ENCODE measurements at regions not wholly inside any gene's neighbourhood (a gene's known extent, or its start where the extent isn't known, plus 50 kb on each side); places are given as distances from the start of the nearest gene placed in this dataset.
A peak's percentile ranks its signal among the peaks of the same experiment; 100 is the strongest.

- Histone ChIP-seq H3K27me3 (ENCODE audit: control insufficient read depth in 1 of 2, insufficient read depth in 2 of 2, low read length in 1 of 2) (no peaks in the 10 kb centered on the region), H3K4me1 (ENCODE audit: control insufficient read depth in 1 of 2, insufficient read depth in 2 of 2, low read length in 2 of 2) (peaks cover 17 to 35% of the 10 kb centered on the region in 2 donors), H3K9me3 (ENCODE audit: control insufficient read depth, low read length) (no peaks in the 10 kb centered on the region), H3K27ac (ENCODE audit: low read depth in 1 of 2, low read length in 2 of 2) (peak overlapping the region in 1 of 2 donors; percentile 11), H3K36me3 (ENCODE audit: control insufficient read depth in 1 of 2, insufficient read depth in 2 of 2, low read length in 1 of 2) (no peaks in the 10 kb centered on the region), H3K4me3 (ENCODE audit: low read length in 2 of 2) (no peak overlapping the region)
- intact Hi-C loops (cut with DNase I): no loop called here
- no peak for ATAC-seq (ENCODE audit: low FRiP score)
- DNase-seq: no peak
- 78 to 83% methylated on average over 4 of the region's 4 CpGs for WGBS, 2 donors
These were observed 197.3 kb upstream of the IL12A start for GRCh38 chr3:159791336-159791735.

DNA sequence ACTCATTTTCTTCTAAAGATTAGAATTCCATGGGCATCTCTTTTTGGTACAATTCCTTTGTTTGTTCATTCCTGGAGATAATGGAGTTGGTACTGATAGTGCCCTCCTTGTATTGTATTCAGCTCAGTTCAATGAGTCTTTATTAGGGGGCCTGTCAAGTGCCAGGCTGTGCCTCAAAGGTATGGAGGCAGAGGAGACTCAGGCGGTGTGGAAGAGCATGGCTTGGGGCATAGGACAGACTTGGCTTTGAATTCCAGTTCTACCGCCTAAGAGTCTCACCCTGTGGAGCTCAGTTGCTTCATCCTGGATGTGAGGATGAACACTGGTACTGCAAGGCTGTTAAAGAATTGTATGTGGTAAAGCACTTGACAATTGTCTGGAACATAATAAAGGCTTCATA, 196.6 kb upstream of the IL12A start:
- intact Hi-C loops (cut with DNase I): no loop called here
- WGBS, 2 donors: 81 to 86% methylated on average over 2 of the region's 2 CpGs
- H3K9me3 ChIP-seq (ENCODE audit: control insufficient read depth, low read length): no peaks in the 10 kb centered on the region
- DNase-seq: no peak
- no peaks in the 10 kb centered on the region for H3K36me3 ChIP-seq (ENCODE audit: control insufficient read depth in 1 of 2, insufficient read depth in 2 of 2, low read length in 1 of 2)
- peak overlapping the region in 1 of 2 donors; percentile 91 for H3K27ac ChIP-seq (ENCODE audit: low read depth in 1 of 2, low read length in 2 of 2)
- peaks cover 17 to 33% of the 10 kb centered on the region in 2 donors for H3K4me1 ChIP-seq (ENCODE audit: control insufficient read depth in 1 of 2, insufficient read depth in 2 of 2, low read length in 2 of 2)
- no peak overlapping the region for H3K4me3 ChIP-seq (ENCODE audit: low read length in 2 of 2)
- H3K27me3 ChIP-seq (ENCODE audit: control insufficient read depth in 1 of 2, insufficient read depth in 2 of 2, low read length in 1 of 2): no peaks in the 10 kb centered on the region
- no peak for ATAC-seq (ENCODE audit: low FRiP score)

DNA sequence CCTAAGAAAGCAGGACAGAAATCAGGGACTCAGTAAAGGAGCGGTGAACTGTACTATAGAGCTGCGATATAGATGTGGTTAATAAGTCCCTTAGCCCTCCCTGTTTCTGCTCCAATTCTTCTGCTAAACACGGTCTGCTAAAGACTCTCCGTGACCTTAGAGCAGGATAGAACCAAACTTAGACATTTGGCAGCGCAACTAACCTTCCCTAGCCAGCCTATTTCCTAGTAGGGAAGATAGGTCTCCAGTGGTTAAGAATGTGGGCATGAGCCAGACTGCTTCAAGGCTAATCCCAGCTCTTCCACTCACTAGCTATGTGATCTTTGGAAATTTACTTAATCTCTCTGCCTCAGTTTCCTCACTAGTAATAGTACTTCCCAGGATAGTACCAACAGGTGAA, 193.6 kb upstream of the IL12A start:
- Histone ChIP-seq H3K4me1 (ENCODE audit: control insufficient read depth in 1 of 2, insufficient read depth in 2 of 2, low read length in 2 of 2) (peaks cover 14 to 29% of the 10 kb centered on the region in 2 donors), H3K4me3 (ENCODE audit: low read length in 2 of 2) (no peak overlapping the region), H3K9me3 (ENCODE audit: control insufficient read depth, low read length) (no peaks in the 10 kb centered on the region), H3K36me3 (ENCODE audit: control insufficient read depth in 1 of 2, insufficient read depth in 2 of 2, low read length in 1 of 2) (no peaks in the 10 kb centered on the region), H3K27me3 (ENCODE audit: control insufficient read depth in 1 of 2, insufficient read depth in 2 of 2, low read length in 1 of 2) (no peaks in the 10 kb centered on the region), H3K27ac (ENCODE audit: low read depth in 1 of 2, low read length in 2 of 2) (peak overlapping the region; percentile 92 to 96)
- DNase-seq: no peak
- ATAC-seq (ENCODE audit: low FRiP score): peak; percentile 79
- 12 to 15% methylated on average over 5 of the region's 5 CpGs for WGBS, 2 donors
- intact Hi-C loops (cut with DNase I): loop anchor here in 1 of 2 donors (2.0 kb wide), 1 partner anchor 16 kb away; no protein-coding TSS in a partner anchor

DNA sequence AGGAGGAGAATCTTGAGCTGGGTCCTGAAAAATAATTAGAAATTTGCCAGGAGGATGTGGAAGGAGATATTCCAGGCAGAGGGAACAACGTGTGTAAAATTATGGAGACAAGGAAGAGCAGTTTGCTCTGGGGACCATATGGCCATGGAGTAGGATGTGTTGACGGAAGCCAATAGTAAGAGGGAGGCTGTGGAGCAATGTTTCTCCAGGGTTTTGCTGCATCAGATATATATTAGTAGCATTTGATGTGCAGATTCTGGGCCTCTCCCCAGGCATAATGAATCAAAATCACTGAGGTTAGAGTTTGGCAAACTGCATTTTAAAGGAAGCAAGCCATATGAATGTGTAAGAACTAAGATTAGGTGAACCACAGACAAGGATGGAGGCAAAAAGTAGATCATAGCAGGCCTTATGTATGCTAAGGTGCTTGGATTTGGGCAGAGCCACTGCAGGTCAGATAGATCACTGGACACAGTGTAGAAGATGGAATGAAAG, 192.9 kb upstream of the IL12A start:
- no peak for DNase-seq
- WGBS, 2 donors: 61 to 72% methylated on average over 2 of the region's 2 CpGs
- H3K4me1 ChIP-seq (ENCODE audit: control insufficient read depth in 1 of 2, insufficient read depth in 2 of 2, low read length in 2 of 2): peaks cover 14 to 29% of the 10 kb centered on the region in 2 donors
- peak; percentile 4 for ATAC-seq (ENCODE audit: low FRiP score)
- H3K36me3 ChIP-seq (ENCODE audit: control insufficient read depth in 1 of 2, insufficient read depth in 2 of 2, low read length in 1 of 2): no peaks in the 10 kb centered on the region
- peak overlapping the region; percentile 96 to 99 for H3K27ac ChIP-seq (ENCODE audit: low read depth in 1 of 2, low read length in 2 of 2)
- intact Hi-C loops (cut with DNase I): loop anchor here (2.0 kb wide), 2 partner anchors 17 to 31 kb away; no protein-coding TSS in a partner anchor
- H3K27me3 ChIP-seq (ENCODE audit: control insufficient read depth in 1 of 2, insufficient read depth in 2 of 2, low read length in 1 of 2): no peaks in the 10 kb centered on the region
- no peak overlapping the region for H3K4me3 ChIP-seq (ENCODE audit: low read length in 2 of 2)
- H3K9me3 ChIP-seq (ENCODE audit: control insufficient read depth, low read length): no peaks in the 10 kb centered on the region

DNA sequence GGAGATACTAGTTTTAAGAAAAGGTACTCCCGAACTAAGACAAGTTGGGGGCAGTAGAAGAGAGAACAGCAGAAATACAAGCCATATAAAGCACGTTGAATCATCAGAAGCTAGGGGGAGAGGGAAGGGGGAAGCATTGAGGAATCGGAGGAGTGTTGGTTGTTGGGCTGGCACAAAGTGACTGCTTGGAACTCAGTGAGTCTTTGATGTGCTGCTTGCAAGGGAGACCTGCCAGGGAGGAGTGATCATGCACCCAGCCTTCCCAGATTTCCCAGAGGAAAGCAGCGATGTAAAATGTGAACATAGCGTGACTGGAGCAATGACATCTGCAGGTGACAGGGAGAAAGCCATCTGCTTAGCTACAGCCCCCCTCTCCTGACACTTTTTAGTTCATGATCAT, 192.4 kb upstream of the IL12A start:
- H3K27ac ChIP-seq (ENCODE audit: low read depth in 1 of 2, low read length in 2 of 2): peak overlapping the region; percentile 96 to 99
- ATAC-seq (ENCODE audit: low FRiP score): peak; percentile 73

GRCh38 chr3:159796744-159797143, 191.9 kb upstream of the IL12A start:
- no peaks in the 10 kb centered on the region for H3K9me3 ChIP-seq (ENCODE audit: control insufficient read depth, low read length)
- no peaks in the 10 kb centered on the region for H3K27me3 ChIP-seq (ENCODE audit: control insufficient read depth in 1 of 2, insufficient read depth in 2 of 2, low read length in 1 of 2)
- intact Hi-C loops (cut with DNase I): loop anchor here (2.0 kb wide), 1 partner anchor 32 kb away; no protein-coding TSS in a partner anchor
- peak; percentile 77 for ATAC-seq (ENCODE audit: low FRiP score)
- H3K4me1 ChIP-seq (ENCODE audit: control insufficient read depth in 1 of 2, insufficient read depth in 2 of 2, low read length in 2 of 2): peaks cover 12 to 25% of the 10 kb centered on the region in 2 donors
- no peak for DNase-seq
- WGBS, 2 donors: 1 to 8% methylated on average over 1 of the region's 1 CpG
- H3K27ac ChIP-seq (ENCODE audit: low read depth in 1 of 2, low read length in 2 of 2): peak overlapping the region in 1 of 2 donors; percentile 99
- no peaks in the 10 kb centered on the region for H3K36me3 ChIP-seq (ENCODE audit: control insufficient read depth in 1 of 2, insufficient read depth in 2 of 2, low read length in 1 of 2)
- no peak overlapping the region for H3K4me3 ChIP-seq (ENCODE audit: low read length in 2 of 2)

More for the DNA sequence above, 192.4 kb upstream of the IL12A start:
- no peaks in the 10 kb centered on the region for H3K9me3 ChIP-seq (ENCODE audit: control insufficient read depth, low read length)
- no peaks in the 10 kb centered on the region for H3K27me3 ChIP-seq (ENCODE audit: control insufficient read depth in 1 of 2, insufficient read depth in 2 of 2, low read length in 1 of 2)
- intact Hi-C loops (cut with DNase I): loop anchor here (2.0 kb wide), 1 partner anchor 31 kb away; no protein-coding TSS in a partner anchor
- no peak overlapping the region for H3K4me3 ChIP-seq (ENCODE audit: low read length in 2 of 2)
- DNase-seq: peak in 1 of 2 donors; percentile 74
- WGBS, 2 donors: 11 to 14% methylated on average over 5 of the region's 5 CpGs
- no peaks in the 10 kb centered on the region for H3K36me3 ChIP-seq (ENCODE audit: control insufficient read depth in 1 of 2, insufficient read depth in 2 of 2, low read length in 1 of 2)
- peaks cover 12 to 25% of the 10 kb centered on the region in 2 donors for H3K4me1 ChIP-seq (ENCODE audit: control insufficient read depth in 1 of 2, insufficient read depth in 2 of 2, low read length in 2 of 2)

- intact Hi-C loops (cut with DNase I): loop anchor here (2.0 kb wide), 1 partner anchor 33 kb away; no protein-coding TSS in a partner anchor
- no peaks in the 10 kb centered on the region for H3K36me3 ChIP-seq (ENCODE audit: control insufficient read depth in 1 of 2, insufficient read depth in 2 of 2, low read length in 1 of 2)
- ATAC-seq (ENCODE audit: low FRiP score): no peak
- H3K27me3 ChIP-seq (ENCODE audit: control insufficient read depth in 1 of 2, insufficient read depth in 2 of 2, low read length in 1 of 2): no peaks in the 10 kb centered on the region
- peaks cover 9 to 28% of the 10 kb centered on the region in 2 donors for H3K4me1 ChIP-seq (ENCODE audit: control insufficient read depth in 1 of 2, insufficient read depth in 2 of 2, low read length in 2 of 2)
- peak overlapping the region; percentile 44 to 93 for H3K27ac ChIP-seq (ENCODE audit: low read depth in 1 of 2, low read length in 2 of 2)
- no peak for DNase-seq
- H3K9me3 ChIP-seq (ENCODE audit: control insufficient read depth, low read length): no peaks in the 10 kb centered on the region
- no peak overlapping the region for H3K4me3 ChIP-seq (ENCODE audit: low read length in 2 of 2)
These were observed 190.9 kb upstream of the IL12A start for GRCh38 chr3:159797771-159798170.

DNA sequence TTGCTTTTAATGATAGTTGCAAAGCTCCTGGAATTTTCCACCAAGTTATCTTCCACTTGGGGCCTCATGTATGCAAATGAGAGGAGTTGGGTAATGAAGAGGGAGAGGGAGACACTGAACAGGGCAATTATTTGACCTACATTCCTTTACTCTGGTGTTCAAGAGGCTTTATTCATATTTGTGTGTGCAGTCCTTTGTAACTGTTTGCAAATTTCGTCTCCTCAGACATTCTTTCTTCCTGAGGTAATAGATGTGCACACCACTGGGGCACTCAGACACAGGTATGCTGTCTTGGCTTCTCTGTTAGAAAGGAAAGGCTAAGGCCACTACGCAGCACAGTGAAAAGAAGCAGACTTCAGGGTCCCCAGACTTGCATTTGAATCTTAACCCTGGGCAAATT, 189.7 kb upstream of the IL12A start:
- no peak for DNase-seq
- Histone ChIP-seq H3K27ac (ENCODE audit: low read depth in 1 of 2, low read length in 2 of 2) (peak overlapping the region; percentile 31 to 61), H3K4me1 (ENCODE audit: control insufficient read depth in 1 of 2, insufficient read depth in 2 of 2, low read length in 2 of 2) (peaks cover 10 to 39% of the 10 kb centered on the region in 2 donors), H3K9me3 (ENCODE audit: control insufficient read depth, low read length) (no peaks in the 10 kb centered on the region), H3K4me3 (ENCODE audit: low read length in 2 of 2) (no peak overlapping the region), H3K36me3 (ENCODE audit: control insufficient read depth in 1 of 2, insufficient read depth in 2 of 2, low read length in 1 of 2) (no peaks in the 10 kb centered on the region), H3K27me3 (ENCODE audit: control insufficient read depth in 1 of 2, insufficient read depth in 2 of 2, low read length in 1 of 2) (no peaks in the 10 kb centered on the region)
- WGBS, 2 donors: 11 to 17% methylated on average over 2 of the region's 2 CpGs
- no peak for ATAC-seq (ENCODE audit: low FRiP score)
- intact Hi-C loops (cut with DNase I): no loop called here

GRCh38 chr3:159800434-159801155, 188.0 kb upstream of the IL12A start:
- Histone ChIP-seq H3K4me3 (ENCODE audit: low read length in 2 of 2) (no peak overlapping the region), H3K4me1 (ENCODE audit: control insufficient read depth in 1 of 2, insufficient read depth in 2 of 2, low read length in 2 of 2) (peaks cover 3 to 29% of the 10 kb centered on the region in 2 donors), H3K27me3 (ENCODE audit: control insufficient read depth in 1 of 2, insufficient read depth in 2 of 2, low read length in 1 of 2) (no peaks in the 10 kb centered on the region), H3K36me3 (ENCODE audit: control insufficient read depth in 1 of 2, insufficient read depth in 2 of 2, low read length in 1 of 2) (no peaks in the 10 kb centered on the region), H3K27ac (ENCODE audit: low read depth in 1 of 2, low read length in 2 of 2) (no peak overlapping the region), H3K9me3 (ENCODE audit: control insufficient read depth, low read length) (no peaks in the 10 kb centered on the region)
- no peak for DNase-seq
- ATAC-seq (ENCODE audit: low FRiP score): no peak
- 47 to 54% methylated on average over 6 of the region's 6 CpGs for WGBS, 2 donors
- intact Hi-C loops (cut with DNase I): no loop called here
